ENCODE measurements at regions not wholly inside any gene's neighbourhood (a gene's known extent, or its start where the extent isn't known, plus 50 kb on each side); places are given as distances from the start of the nearest gene placed in this dataset.

- no peak for DNase-seq
These were observed 132.0 kb downstream of the RFLNA start for GRCh38 chr12:124426594-124427555.

- no peak for DNase-seq
These were observed 130.8 kb downstream of the RFLNA start for GRCh38 chr12:124425667-124426066.

- no peak for DNase-seq
These were observed 129.6 kb downstream of the RFLNA start for GRCh38 chr12:124424516-124424905.

GRCh38 chr12:124423761-124424515 is 129.0 kb downstream of the RFLNA start:
- no peak for DNase-seq

- no peak for DNase-seq
These were observed 128.0 kb downstream of the RFLNA start for GRCh38 chr12:124422570-124423523.

- no peak for DNase-seq
These were observed 127.3 kb downstream of the RFLNA start for GRCh38 chr12:124422142-124422569.

- DNase-seq: no peak
These were observed 126.2 kb downstream of the RFLNA start for GRCh38 chr12:124420996-124421674.

GRCh38 chr12:124420041-124420995 is 125.4 kb downstream of the RFLNA start:
- no peak for DNase-seq

GRCh38 chr12:124419292-124420040 is 124.6 kb downstream of the RFLNA start:
- no peak for DNase-seq

GRCh38 chr12:124418791-124419190 is 123.9 kb downstream of the RFLNA start:
- DNase-seq: no peak

- no peak for DNase-seq
These were observed 123.3 kb downstream of the RFLNA start for GRCh38 chr12:124418156-124418555.

- no peak for DNase-seq
These were observed 121.9 kb downstream of the RFLNA start for GRCh38 chr12:124416516-124417395.

GRCh38 chr12:124415064-124415463 is 120.2 kb downstream of the RFLNA start:
- DNase-seq: no peak

GRCh38 chr12:124413915-124414314 is 119.0 kb downstream of the RFLNA start:
- no peak for DNase-seq

GRCh38 chr12:124413401-124413800 is 118.5 kb downstream of the RFLNA start:
- DNase-seq: no peak

GRCh38 chr12:124412646-124413015 is 117.7 kb downstream of the RFLNA start:
- no peak for DNase-seq

- no peak for DNase-seq
These were observed 117.2 kb downstream of the RFLNA start for GRCh38 chr12:124411953-124412645.

- DNase-seq: no peak
These were observed 116.5 kb downstream of the RFLNA start for GRCh38 chr12:124411281-124411878.
